Astrocyte of the spinal cord (primary cell): ENCODE measurements at regions not wholly inside any gene's neighbourhood (a gene's known extent, or its start where the extent isn't known, plus 50 kb on each side); places are given as distances from the start of the nearest gene placed in this dataset.

Experiments used
- DNase-seq: peaks from one replicate; pipeline ENCODE4 v3.0.0; 2011; ENCODE audit warnings: low read depth, low spot score
- H3K4me3 ChIP-seq: 2 replicates; pipeline ENCODE4 v1.5.1; 2011; ENCODE audit warnings: low read depth, mild to moderate bottlenecking, low read length, moderate library complexity
- in situ Hi-C: cut with HindIII; loops from 2 replicates; pipeline ENCODE4 v1.10.0; 2017; ENCODE audit warnings: low sequenced_read_pairs
- TF ChIP-seq, protein P1 (sequence below): IDR thresholded peaks from 2 replicates; pipeline ENCODE4 v1.5.1; 2012; ENCODE audit warnings: low read depth, mild to moderate bottlenecking, low read length, inconsistent platforms

DNA sequence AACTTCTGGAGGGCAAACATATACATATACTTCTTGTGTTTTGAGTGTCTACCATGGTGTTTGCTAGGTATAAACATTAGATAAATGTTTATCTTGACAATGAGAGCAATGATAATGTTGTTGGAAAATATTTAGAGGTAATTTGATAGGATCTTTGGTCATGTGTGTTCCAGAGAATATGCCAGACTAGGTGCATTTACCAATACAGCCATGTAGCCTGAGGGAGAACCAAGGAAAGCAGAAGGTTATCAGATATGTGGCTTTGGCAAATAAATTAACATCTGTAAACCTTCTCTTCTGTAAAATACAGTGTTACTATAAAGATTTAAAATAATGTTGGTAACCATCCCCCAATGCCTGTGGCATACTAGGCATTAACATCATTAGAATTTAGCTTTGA lies 226.8 kb downstream of the C11orf87 start:
- DNase-seq: no peak
- TF ChIP-seq, protein P1, sequence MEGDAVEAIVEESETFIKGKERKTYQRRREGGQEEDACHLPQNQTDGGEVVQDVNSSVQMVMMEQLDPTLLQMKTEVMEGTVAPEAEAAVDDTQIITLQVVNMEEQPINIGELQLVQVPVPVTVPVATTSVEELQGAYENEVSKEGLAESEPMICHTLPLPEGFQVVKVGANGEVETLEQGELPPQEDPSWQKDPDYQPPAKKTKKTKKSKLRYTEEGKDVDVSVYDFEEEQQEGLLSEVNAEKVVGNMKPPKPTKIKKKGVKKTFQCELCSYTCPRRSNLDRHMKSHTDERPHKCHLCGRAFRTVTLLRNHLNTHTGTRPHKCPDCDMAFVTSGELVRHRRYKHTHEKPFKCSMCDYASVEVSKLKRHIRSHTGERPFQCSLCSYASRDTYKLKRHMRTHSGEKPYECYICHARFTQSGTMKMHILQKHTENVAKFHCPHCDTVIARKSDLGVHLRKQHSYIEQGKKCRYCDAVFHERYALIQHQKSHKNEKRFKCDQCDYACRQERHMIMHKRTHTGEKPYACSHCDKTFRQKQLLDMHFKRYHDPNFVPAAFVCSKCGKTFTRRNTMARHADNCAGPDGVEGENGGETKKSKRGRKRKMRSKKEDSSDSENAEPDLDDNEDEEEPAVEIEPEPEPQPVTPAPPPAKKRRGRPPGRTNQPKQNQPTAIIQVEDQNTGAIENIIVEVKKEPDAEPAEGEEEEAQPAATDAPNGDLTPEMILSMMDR: no peak
- in situ Hi-C loops: no loop called here
- no peak overlapping the region for H3K4me3 ChIP-seq

DNA sequence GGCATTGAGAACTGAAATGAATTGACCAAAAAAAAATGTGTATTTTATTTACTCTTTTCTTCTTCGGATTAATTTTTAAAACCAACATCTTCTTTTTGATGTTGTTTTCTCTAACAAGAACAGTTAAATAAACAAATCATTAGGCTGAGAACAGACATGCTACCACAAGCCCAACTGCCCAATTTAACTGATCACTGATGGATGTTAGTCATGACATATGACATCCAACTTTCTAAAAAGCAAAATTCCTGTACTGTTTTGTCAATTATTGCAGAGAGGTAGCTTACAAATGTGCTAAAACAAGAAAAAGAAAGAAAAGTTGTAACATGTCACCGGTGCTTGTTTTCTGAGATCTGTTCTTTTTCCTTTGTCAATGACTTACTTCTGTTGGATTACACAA lies 232.1 kb downstream of the C11orf87 start:
- no peak for DNase-seq
- TF ChIP-seq, protein P1: no peak
- in situ Hi-C loops: no loop called here

DNA sequence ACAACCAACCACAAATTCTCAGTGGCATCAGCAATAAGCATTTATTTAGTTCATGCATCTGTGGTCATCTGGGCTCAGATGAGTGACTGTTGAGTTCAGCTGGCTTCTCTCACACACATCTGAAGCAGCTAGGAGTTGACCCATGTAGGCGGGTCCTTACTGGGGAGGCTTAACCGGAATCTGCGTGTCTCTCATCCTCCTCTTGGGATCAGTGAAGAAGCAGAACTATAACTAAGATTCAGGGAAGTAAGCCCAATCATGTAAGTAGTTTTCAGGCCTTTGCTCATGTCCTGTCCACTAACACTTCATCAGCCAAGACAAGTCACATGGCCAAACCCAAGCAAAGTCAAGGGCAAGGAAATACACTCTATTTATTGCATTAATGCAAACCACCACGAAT lies 236.2 kb downstream of the C11orf87 start:
- in situ Hi-C loops: no loop called here
- DNase-seq: no peak
- no peak overlapping the region for H3K4me3 ChIP-seq
- TF ChIP-seq, protein P1: no peak

More for the DNA sequence above, 232.1 kb downstream of the C11orf87 start:
- no peak overlapping the region for H3K4me3 ChIP-seq

DNA sequence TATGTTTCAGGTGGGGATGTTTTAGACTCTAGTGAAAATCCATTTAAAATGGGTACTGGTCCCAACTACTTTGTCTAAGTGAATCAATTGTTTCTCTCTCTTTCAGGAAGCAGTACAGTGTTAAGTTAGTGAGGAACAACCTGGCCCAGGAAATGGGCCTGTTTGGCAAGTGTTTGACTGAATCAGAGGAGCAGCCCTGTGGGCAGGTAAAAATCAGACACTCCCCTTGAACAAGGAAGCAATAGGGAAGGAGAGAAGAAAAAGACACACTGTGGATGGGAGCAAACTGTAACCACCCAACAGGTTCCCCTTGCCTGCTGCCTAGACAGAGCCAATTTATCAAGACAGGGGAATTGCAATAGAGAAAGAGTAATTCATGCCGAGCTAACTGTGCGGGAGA lies 245.7 kb downstream of the C11orf87 start:
- in situ Hi-C loops: no loop called here
- H3K4me3 ChIP-seq: no peak overlapping the region
- no peak for DNase-seq
- TF ChIP-seq, protein P1: no peak

DNA sequence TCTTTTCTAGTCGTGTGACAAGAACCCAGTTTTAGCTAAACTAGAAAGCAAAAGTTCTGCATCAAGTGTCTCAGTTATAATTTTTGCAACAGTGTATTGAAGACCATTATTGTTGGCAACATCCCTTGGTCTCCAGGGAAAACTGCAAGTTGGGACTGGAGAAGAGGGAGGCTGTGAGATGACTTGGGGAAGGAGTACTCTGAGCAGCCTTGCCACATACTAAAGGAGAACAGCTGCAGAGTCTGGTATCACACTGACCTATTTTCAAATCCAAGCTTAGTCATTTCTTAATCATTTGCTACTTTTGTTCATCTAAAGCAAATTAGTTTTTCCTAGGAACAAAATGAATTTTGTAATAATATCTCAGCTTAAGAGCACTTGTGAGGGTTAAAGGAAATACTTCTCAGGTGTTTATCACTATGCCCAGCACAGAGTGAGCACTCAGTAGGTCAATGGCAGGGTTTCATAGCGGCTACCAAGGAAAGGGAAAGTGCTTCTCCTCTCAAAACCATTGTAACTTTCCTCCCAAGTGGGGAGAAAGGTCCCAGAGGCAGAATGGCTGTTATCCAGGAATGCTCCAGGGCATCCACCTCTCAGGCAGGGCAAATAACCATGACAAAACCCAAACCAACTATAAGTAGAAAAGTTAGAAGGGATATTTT lies 247.1 kb downstream of the C11orf87 start:
- TF ChIP-seq, protein P1: no peak
- in situ Hi-C loops: no loop called here
- H3K4me3 ChIP-seq: no peak overlapping the region
- DNase-seq: no peak

DNA sequence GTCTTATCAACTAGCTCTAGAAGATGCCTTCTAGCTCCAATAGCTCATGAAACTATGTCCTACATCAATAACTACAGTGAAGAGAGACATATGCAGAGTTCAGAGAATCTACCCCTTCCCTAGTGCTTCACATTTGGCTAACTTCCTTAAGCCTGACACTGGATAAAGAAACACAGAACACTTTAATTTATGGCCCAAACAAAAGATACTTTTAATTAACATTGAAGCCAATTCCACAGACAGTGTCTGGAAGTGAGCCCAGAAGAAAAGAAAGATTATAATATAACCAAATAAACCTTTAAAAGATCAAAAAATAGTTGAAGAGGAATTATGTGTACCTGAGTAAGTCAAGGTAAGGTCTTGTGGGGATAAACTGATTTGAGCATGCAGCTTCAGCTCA lies 255.2 kb downstream of the C11orf87 start:
- no peak for DNase-seq
- no peak overlapping the region for H3K4me3 ChIP-seq
- TF ChIP-seq, protein P1: no peak
- in situ Hi-C loops: no loop called here

DNA sequence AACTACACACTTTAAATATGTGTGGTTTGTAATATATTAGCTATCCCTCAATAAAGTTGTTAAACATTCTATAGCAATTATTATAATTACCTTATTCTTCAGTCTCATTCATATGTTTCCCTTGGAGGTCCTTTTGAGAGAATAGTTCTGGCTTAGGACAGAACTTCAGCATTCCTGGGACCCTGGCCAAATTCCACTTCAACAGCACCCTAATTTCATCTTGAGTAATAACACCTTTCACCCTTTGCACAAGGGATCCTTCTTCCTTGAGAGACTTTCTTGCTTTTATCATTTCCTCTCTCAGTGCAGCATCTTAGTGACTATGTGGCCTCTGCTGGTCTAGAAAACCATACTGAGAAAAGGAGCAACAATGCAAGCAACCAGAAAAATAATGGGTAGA lies 255.9 kb downstream of the C11orf87 start:
- TF ChIP-seq, protein P1: no peak
- in situ Hi-C loops: no loop called here

More for the DNA sequence above, 255.9 kb downstream of the C11orf87 start:
- DNase-seq: no peak
- no peak overlapping the region for H3K4me3 ChIP-seq
